ENCODE measurements at regions not wholly inside any gene's neighbourhood (a gene's known extent, or its start where the extent isn't known, plus 50 kb on each side); places are given as distances from the start of the nearest gene placed in this dataset.

- WGBS (ENCODE audit: extremely low coverage, insufficient read length, low lambda C conversion rate), result no CpG with 5 or more reads among the region's 5 CpGs
- no peaks in the 10 kb centered on the region for H3K9me3 Mint-ChIP-seq
- Histone ChIP-seq H4K5ac (ENCODE audit: insufficient read length, low read depth, low read length) (no peak overlapping the region), H3K79me1 (ENCODE audit: insufficient read depth, low read depth, low read length, poor library complexity, severe bottlenecking) (no peaks in the 10 kb centered on the region), H2BK15ac (ENCODE audit: low read depth, low read length) (no peak overlapping the region), H2BK5ac (ENCODE audit: insufficient read length, low read length) (no peak overlapping the region), H4K91ac (ENCODE audit: insufficient read length, low read depth, low read length) (no peak overlapping the region), H3K23ac (ENCODE audit: insufficient read length, low read depth, low read length) (no peak overlapping the region), H2AFZ (ENCODE audit: low read length) (no peak overlapping the region), H3K56ac (ENCODE audit: insufficient read length, low read depth, low read length) (no peak overlapping the region), H4K8ac (replicated peaks; ENCODE audit: insufficient read length, low read depth, low read length) (no peak overlapping the region), H4K20me1 (ENCODE audit: control insufficient read depth, insufficient read depth, insufficient read length) (no peaks in the 10 kb centered on the region), H3K9ac (ENCODE audit: extremely low read depth, insufficient read length, low read length) (no peak overlapping the region), H3K27ac (ENCODE audit: insufficient read length, low read depth, low read length) (no peak overlapping the region), H2AK5ac (ENCODE audit: insufficient read length, low read length) (no peak overlapping the region), H2BK20ac (ENCODE audit: low read depth, low read length, poor library complexity, severe bottlenecking) (no peak overlapping the region), H3K4me2 (ENCODE audit: insufficient read depth, insufficient read length, low read length) (no peak overlapping the region), H3K9me3 (ENCODE audit: control insufficient read depth, low read depth, low read length) (no peaks in the 10 kb centered on the region), H3K23me2 (ENCODE audit: insufficient read length, low read depth, low read length, poor library complexity, severe bottlenecking) (no peaks in the 10 kb centered on the region), H3K4ac (ENCODE audit: low read depth, low read length) (no peak overlapping the region), H3K4me1 (ENCODE audit: insufficient read depth, low read length) (no peaks in the 10 kb centered on the region), H3K14ac (ENCODE audit: insufficient read depth, low read length) (no peak overlapping the region), H2BK12ac (ENCODE audit: insufficient read length, low read depth, low read length) (no peak overlapping the region), H2BK120ac (ENCODE audit: low read depth, low read length, poor library complexity, severe bottlenecking) (no peak overlapping the region), H3T11ph (ENCODE audit: low read length) (no peak overlapping the region), H3K18ac (ENCODE audit: insufficient read length, low read depth, low read length) (no peak overlapping the region), H3K79me2 (ENCODE audit: insufficient read depth, low read length) (no peaks in the 10 kb centered on the region), H3K27me3 (ENCODE audit: insufficient read depth, low read length) (no peaks in the 10 kb centered on the region)
- peaks cover 0 to 2% of the 10 kb centered on the region in 2 experiments; a peak in 1 of 4 replicates for H3K4me1 Mint-ChIP-seq
- no peak overlapping the region for H3K4me3 Mint-ChIP-seq
- no peak overlapping the region; a peak in 1 of 7 replicates for H3K27ac Mint-ChIP-seq
- TF ChIP-seq, protein P1, sequence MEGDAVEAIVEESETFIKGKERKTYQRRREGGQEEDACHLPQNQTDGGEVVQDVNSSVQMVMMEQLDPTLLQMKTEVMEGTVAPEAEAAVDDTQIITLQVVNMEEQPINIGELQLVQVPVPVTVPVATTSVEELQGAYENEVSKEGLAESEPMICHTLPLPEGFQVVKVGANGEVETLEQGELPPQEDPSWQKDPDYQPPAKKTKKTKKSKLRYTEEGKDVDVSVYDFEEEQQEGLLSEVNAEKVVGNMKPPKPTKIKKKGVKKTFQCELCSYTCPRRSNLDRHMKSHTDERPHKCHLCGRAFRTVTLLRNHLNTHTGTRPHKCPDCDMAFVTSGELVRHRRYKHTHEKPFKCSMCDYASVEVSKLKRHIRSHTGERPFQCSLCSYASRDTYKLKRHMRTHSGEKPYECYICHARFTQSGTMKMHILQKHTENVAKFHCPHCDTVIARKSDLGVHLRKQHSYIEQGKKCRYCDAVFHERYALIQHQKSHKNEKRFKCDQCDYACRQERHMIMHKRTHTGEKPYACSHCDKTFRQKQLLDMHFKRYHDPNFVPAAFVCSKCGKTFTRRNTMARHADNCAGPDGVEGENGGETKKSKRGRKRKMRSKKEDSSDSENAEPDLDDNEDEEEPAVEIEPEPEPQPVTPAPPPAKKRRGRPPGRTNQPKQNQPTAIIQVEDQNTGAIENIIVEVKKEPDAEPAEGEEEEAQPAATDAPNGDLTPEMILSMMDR (conservative IDR thresholded peaks at IDR 0.05), result no peak
- DNase-seq, result no peak
- H3K36me3 Mint-ChIP-seq (ENCODE audit: insufficient read depth in 1 of 3, low read depth in 3 of 3), result no peaks in the 10 kb centered on the region
- peaks cover 16% of the 10 kb centered on the region for H3K27me3 Mint-ChIP-seq (ENCODE audit: low read depth)
Measured at GRCh38 chr5:5884593-5884992, 462.1 kb downstream of the ICE1 start.
